NB4 (cell line): ENCODE measurements at regions not wholly inside any gene's neighbourhood (a gene's known extent, or its start where the extent isn't known, plus 50 kb on each side); places are given as distances from the start of the nearest gene placed in this dataset.

ENCODE experiments used
- CTCF ChIP-seq: IDR thresholded peaks from one replicate; pipeline ENCODE4 v1.5.1; 2012; ENCODE audit warnings: low read depth, low read length
- POLR2A ChIP-seq: IDR thresholded peaks from 2 replicates; pipeline ENCODE4 v1.6.1; 2011; ENCODE audit warnings: mild to moderate bottlenecking; ENCODE audit not compliant: insufficient read length; ENCODE audit errors: extremely low read depth

GRCh38 chr9:3648266-3648665, 122.5 kb upstream of the RFX3 start:
- TF ChIP-seq CTCF, result no peak
- TF ChIP-seq POLR2A, result no peak
